HepG2 (cell line): ENCODE measurements at regions not wholly inside any gene's neighbourhood (a gene's known extent, or its start where the extent isn't known, plus 50 kb on each side); places are given as distances from the start of the nearest gene placed in this dataset.

Experiments
- CHD2 ChIP-seq: IDR thresholded peaks from 2 replicates; pipeline ENCODE4 v1.6.1; 2011; ENCODE audit warnings: low read depth, low read length, improper control_type of control experiment
- CTCF ChIP-seq: sonication (generic); formaldehyde crosslinking; IDR thresholded peaks from 2 replicates; pipeline ENCODE4 v1.5.0; 2020; ENCODE audit warnings: mild to moderate bottlenecking, missing genetic modification reagents, moderate library complexity
- NFYC ChIP-seq: IDR thresholded peaks from 2 replicates; pipeline ENCODE4 v1.6.1; 2016; ENCODE audit warnings: missing genetic modification reagents, missing compliant biosample characterization
- PHF8 ChIP-seq: sonication (generic); formaldehyde crosslinking; IDR thresholded peaks from 2 replicates; pipeline ENCODE4 v1.5.0; 2020; ENCODE audit warnings: missing genetic modification reagents
- ZFP36 ChIP-seq: fragments of 150-350 bp; IDR thresholded peaks from 2 replicates; pipeline ENCODE4 v1.6.1; 2018; ENCODE audit warnings: borderline replicate concordance, low read length, low read depth; ENCODE audit not compliant: partially characterized antibody
- ZNF121 ChIP-seq: sonication (generic); formaldehyde crosslinking; IDR thresholded peaks from 2 replicates; pipeline ENCODE4 v1.5.0; 2020; ENCODE audit warnings: mild to moderate bottlenecking, missing genetic modification reagents

DNA sequence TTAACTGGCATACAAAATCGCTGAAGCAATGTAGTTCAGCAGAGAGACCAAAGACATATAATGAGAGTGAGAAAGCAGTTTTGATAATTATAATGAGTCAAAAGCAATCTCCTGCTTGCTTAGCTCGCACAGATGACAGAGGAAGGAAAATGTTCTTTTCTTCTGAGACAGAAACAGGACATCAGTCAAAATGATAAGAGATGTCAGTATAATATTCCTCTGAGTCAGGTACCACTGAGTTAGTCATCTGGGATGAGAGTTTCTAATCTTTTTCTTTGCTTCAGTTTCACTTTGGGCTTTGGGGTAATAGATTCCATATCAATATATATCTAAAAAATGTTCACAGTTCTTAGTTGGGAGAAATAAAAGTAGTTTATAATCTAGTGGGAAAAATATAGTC lies 387.2 kb downstream of the PCDH7 start:
- TF ChIP-seq ZFP36 (no peak), PHF8 (no peak), ZNF121 (CRISPR knock-in tag) (no peak), NFYC (CRISPR knock-in tag) (no peak), CHD2 (no peak), CTCF (no peak)
